Activated CD4-positive, alpha-beta T cell treated with anti-CD3 and anti-CD28 coated beads, Interleukin-2, amount 10 ng/mL, durations not matched to agents 24 days and 14 days (primary cell): ENCODE measurements at regions not wholly inside any gene's neighbourhood (a gene's known extent, or its start where the extent isn't known, plus 50 kb on each side); places are given as distances from the start of the nearest gene placed in this dataset.

Experiments used
- DNase-seq: peaks from one replicate; pipeline ENCODE4 v3.0.0; 2022
- H3K27ac Mint-ChIP-seq: one replicate; pipeline ENCODE4 v1.8.0; 2022; ENCODE audit warnings: mild to moderate bottlenecking, mixed read lengths
- H3K27me3 Mint-ChIP-seq: one replicate; pipeline ENCODE4 v1.8.0; 2022; ENCODE audit warnings: mixed read lengths
- H3K36me3 Mint-ChIP-seq: one replicate; pipeline ENCODE4 v1.8.0; 2022; ENCODE audit warnings: low read depth, mild to moderate bottlenecking, mixed read lengths
- H3K4me1 Mint-ChIP-seq: one replicate; pipeline ENCODE4 v1.8.0; 2021; ENCODE audit warnings: mixed read lengths
- H3K4me3 Mint-ChIP-seq: one replicate; pipeline ENCODE4 v1.8.0; 2022; ENCODE audit warnings: mild to moderate bottlenecking, moderate library complexity, mixed read lengths
- H3K9me3 Mint-ChIP-seq: one replicate; pipeline ENCODE4 v1.8.0; 2021; ENCODE audit warnings: mixed read lengths
- intact Hi-C: fragments of 100-400 bp; cut with micrococcal nuclease; formaldehyde crosslinking; loops from one replicate; pipeline ENCODE4 v1.15.1; 2023

DNA sequence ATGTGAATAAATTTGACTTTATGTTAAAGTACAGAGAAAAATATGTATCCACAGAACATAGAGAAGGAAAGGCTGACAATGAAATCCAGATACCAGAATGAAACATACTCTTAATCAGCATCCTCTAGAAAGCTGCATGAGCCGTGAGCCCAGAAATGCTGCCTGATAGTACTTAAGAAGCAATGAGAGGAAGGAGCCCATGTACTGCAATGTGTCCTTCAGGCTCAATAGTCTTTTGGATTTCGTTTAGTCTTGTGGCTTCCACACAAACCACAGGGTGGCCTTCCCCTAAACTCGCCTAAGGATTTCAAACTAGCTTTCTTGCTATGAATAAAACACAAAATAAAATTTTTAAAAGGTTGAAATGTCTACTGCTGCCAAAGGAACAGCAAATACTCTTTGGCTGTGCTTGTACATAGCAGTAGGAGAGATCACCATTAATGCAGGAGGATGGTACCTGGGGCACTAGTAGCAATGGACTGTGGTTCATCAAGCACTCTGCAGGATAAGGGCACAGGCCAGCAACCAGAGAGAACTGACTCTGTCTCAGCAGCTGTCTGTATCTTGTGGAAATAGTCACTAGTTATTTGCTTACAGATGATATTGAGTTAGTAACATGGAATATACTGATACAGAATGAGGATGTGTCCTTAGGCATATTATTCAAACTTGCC is 988.3 kb upstream of the LRFN5 start:
- Mint-ChIP-seq H3K36me3 (no peaks in the 10 kb centered on the region), H3K4me1 (no peaks in the 10 kb centered on the region), H3K4me3 (no peak overlapping the region), H3K27ac (no peak overlapping the region), H3K9me3 (no peaks in the 10 kb centered on the region), H3K27me3 (no peaks in the 10 kb centered on the region)
- DNase-seq, result no peak
- intact Hi-C loops, result no loop called here

DNA sequence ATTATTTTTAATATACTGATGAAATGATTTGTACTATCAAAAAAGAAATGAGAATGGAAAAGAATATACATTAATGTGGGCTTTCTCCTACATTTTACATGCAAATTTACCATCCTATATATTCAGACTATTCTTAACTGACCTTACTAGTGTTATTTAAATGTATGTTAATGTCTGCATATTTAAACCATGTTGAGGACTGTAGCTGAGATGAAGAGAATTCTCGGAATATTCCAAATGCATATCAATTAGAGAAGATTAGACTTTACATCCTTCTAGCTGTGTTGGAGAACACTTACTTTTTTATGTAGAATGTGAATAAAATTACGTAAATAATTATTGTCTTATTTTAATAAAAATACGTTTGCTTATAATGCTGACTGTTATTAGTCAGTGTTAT is 990.1 kb upstream of the LRFN5 start:
- no peaks in the 10 kb centered on the region for H3K9me3 Mint-ChIP-seq
- intact Hi-C loops, result no loop called here

DNA sequence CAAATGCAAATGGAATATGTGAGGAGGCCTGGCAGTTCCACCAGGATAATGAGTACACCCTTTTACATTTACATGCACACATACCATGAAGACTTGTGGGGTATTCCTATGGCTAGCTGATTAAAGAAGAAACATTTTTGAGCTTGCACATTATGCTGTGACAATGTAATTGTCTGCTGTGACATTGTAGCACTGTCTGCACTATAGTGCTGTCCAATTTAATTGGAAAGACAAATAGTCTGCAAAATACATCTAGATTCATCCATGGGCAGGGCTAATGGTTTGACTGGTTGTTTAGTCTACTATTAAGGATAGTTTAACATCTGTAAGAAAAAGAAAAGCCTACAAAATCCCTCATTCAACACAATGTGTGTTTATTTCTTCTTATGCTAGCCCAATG is 1005.6 kb upstream of the LRFN5 start:
- no peak overlapping the region for H3K4me3 Mint-ChIP-seq
- no peak for DNase-seq
- no peaks in the 10 kb centered on the region for H3K9me3 Mint-ChIP-seq
- H3K4me1 Mint-ChIP-seq, result no peaks in the 10 kb centered on the region
- H3K27me3 Mint-ChIP-seq, result no peaks in the 10 kb centered on the region
- no peak overlapping the region for H3K27ac Mint-ChIP-seq
- intact Hi-C loops, result no loop called here
- no peaks in the 10 kb centered on the region for H3K36me3 Mint-ChIP-seq

More for the DNA sequence above, 990.1 kb upstream of the LRFN5 start:
- Mint-ChIP-seq H3K4me1 (no peaks in the 10 kb centered on the region), H3K4me3 (no peak overlapping the region), H3K36me3 (no peaks in the 10 kb centered on the region), H3K27me3 (no peaks in the 10 kb centered on the region), H3K27ac (no peak overlapping the region)
- DNase-seq, result no peak

DNA sequence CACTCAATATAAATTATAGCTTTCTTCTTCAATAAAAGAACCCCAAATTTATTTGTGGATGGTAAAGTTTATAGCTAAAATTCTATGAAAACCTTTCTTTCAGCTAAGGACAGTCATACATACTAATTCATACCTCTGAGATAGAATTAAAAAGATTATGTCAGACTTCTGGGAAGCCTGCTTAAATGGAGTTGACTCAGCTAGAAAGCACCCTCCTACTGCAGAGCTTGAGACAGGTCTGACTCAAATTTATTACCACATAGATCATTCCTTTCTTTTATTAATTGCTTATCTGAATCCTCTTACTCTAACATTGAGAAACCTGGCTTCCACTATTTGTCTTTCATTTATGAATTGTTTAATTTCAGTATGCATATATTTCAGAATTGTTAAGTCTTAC is 1007.0 kb upstream of the LRFN5 start:
- H3K27ac Mint-ChIP-seq, result no peak overlapping the region
- H3K4me3 Mint-ChIP-seq, result no peak overlapping the region
- H3K4me1 Mint-ChIP-seq, result no peaks in the 10 kb centered on the region
- DNase-seq, result no peak
- H3K27me3 Mint-ChIP-seq, result no peaks in the 10 kb centered on the region
- H3K9me3 Mint-ChIP-seq, result no peaks in the 10 kb centered on the region
- intact Hi-C loops, result no loop called here
- H3K36me3 Mint-ChIP-seq, result no peaks in the 10 kb centered on the region

DNA sequence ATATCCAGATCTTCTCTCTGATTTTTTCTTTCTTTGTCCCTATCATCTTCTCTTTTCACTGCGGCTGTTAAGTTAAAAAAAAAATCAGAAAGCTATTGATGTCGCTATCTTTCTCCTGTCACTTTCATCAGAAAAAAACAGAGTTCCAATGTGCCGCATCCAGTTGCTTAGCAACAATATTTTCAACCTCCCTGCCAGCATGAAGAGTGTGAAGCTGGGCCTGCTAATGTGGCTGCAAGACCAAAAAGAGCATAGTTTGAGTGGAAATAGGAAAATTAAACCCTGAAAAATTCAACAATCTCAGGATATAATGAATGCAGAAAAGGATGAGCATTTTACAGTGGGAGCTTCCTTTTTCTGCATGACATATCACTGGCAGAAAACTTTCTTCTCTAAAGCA is 1025.4 kb upstream of the LRFN5 start:
- intact Hi-C loops, result no loop called here

DNA sequence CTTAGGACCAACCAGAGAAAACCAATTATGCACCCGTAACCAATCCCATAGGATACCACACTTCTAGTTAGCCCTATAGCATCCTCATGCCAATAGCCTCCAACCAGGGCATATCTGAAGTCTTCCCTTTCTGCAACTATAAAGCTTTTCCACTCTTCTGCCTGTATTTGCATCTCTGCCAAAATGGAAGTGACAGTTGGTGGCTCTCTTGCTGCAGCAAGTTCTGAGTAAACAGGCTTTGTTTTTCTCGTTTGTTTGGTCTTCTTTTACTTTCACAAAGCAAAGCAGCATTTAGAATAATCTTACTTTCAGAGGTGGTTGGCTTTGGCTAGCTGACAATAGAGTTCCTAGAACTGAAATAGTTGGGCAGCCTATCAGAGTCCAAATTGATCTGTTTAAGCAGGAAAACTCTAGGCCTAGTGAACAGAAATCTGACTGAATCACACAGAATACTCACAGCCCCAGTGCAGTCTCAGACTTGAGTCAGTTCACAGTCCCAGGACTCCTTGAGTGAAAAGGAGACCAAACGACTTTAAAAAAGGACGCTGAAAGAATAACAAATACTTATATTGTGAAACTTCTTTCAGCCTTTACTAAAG is 1029.7 kb upstream of the LRFN5 start:
- Mint-ChIP-seq H3K27me3 (no peaks in the 10 kb centered on the region), H3K27ac (no peak overlapping the region), H3K4me1 (no peaks in the 10 kb centered on the region), H3K4me3 (no peak overlapping the region), H3K36me3 (no peaks in the 10 kb centered on the region), H3K9me3 (peaks cover 4% of the 10 kb centered on the region)
- intact Hi-C loops, result no loop called here
- no peak for DNase-seq

More for the DNA sequence above, 1025.4 kb upstream of the LRFN5 start:
- Mint-ChIP-seq H3K9me3 (no peaks in the 10 kb centered on the region), H3K4me3 (no peak overlapping the region), H3K27ac (no peak overlapping the region), H3K4me1 (no peaks in the 10 kb centered on the region), H3K27me3 (no peaks in the 10 kb centered on the region), H3K36me3 (no peaks in the 10 kb centered on the region)
- no peak for DNase-seq

DNA sequence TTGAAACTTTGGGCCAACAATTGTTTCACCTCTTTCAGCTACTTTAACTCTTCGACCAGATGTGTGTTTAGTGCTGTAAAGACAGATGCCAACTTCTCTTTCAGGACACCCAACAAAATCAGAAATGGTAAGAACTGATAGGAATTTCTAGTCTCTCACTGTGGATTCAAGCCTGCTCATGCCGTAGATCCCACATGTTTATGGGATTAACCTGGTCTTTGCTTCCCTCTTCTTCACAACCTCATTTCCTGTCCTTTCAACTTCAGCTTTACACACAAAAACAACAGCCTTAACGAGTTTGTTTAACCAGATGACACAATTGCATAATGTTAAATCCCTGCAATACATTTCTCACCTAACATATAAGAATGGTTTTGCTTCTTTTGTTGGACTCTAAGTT is 1031.9 kb upstream of the LRFN5 start:
- H3K9me3 Mint-ChIP-seq, result peaks cover 4% of the 10 kb centered on the region
- no peak overlapping the region for H3K4me3 Mint-ChIP-seq
- intact Hi-C loops, result no loop called here
- no peaks in the 10 kb centered on the region for H3K4me1 Mint-ChIP-seq
- H3K27me3 Mint-ChIP-seq, result no peaks in the 10 kb centered on the region
- H3K36me3 Mint-ChIP-seq, result no peaks in the 10 kb centered on the region
- DNase-seq, result no peak
- H3K27ac Mint-ChIP-seq, result no peak overlapping the region

DNA sequence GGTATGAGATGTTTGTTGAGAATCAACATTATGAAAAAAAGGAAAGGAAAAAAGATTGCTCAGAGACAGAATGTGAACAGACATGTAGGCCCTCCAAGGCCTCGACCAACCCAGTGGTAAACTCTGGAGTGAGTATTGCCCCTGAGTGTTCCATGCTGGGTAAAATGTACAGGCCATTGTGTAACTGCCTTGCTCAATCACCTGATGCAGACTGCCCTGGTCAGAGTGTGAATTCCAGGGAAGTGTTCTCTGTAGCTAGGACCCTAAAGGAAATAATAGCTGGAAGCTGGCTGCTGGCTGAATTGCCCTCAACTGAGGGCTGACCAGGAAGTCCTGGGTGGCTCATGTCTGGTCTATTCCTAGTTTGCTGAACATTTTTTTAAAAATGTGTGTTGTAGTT is 1081.4 kb upstream of the LRFN5 start:
- Mint-ChIP-seq H3K9me3 (peaks cover 2% of the 10 kb centered on the region), H3K27ac (no peak overlapping the region), H3K4me1 (no peaks in the 10 kb centered on the region), H3K4me3 (no peak overlapping the region), H3K36me3 (no peaks in the 10 kb centered on the region), H3K27me3 (no peaks in the 10 kb centered on the region)
- intact Hi-C loops, result no loop called here
- DNase-seq, result no peak

DNA sequence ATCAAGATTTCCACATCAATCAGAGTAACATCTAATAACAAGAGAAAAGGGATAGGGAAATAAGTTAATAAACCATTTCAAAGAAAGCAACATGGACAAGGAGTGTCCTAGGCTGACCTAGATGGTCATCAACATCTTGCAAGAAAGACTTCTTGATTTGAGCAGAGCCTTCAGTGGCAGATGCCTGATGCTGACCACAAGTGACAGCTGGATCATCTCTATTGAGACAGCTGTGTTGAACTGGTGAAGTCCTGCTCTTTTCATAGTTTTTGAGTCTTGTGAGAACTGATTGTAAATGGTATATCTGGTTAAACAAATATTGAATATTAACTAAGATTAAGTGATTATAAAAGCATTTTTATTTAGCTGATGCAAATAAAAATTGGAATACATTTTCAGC is 1083.6 kb upstream of the LRFN5 start:
- Mint-ChIP-seq H3K27me3 (no peaks in the 10 kb centered on the region), H3K4me1 (no peaks in the 10 kb centered on the region)
- intact Hi-C loops, result no loop called here

DNA sequence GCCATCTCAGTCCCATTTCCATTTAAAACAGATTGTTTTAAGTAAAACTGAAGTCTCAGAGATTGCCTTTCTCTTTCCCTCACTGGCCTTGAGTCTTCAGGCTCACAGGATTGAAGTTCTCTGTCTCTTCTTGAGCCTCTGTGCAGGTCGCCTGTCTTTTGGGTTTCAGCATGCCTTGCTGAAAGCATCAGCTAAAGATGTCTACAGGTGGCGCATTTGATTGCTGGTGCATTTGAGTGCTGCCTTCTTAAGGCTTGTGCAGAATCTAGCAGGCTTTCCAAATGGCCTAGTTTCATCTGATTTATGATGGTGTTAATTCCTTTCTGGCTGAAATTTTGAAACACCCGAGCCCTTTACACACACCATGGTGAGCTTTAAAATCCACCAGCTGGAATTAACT is 1062.2 kb upstream of the FBXO33 start:
- Mint-ChIP-seq H3K9me3 (no peaks in the 10 kb centered on the region), H3K4me1 (no peaks in the 10 kb centered on the region), H3K36me3 (no peaks in the 10 kb centered on the region), H3K27me3 (no peaks in the 10 kb centered on the region), H3K4me3 (no peak overlapping the region), H3K27ac (no peak overlapping the region)
- DNase-seq, result no peak
- intact Hi-C loops, result no loop called here

More for the DNA sequence above, 1083.6 kb upstream of the LRFN5 start:
- Mint-ChIP-seq H3K36me3 (no peaks in the 10 kb centered on the region), H3K27ac (no peak overlapping the region), H3K9me3 (peaks cover 2% of the 10 kb centered on the region), H3K4me3 (no peak overlapping the region)
- DNase-seq, result no peak

DNA sequence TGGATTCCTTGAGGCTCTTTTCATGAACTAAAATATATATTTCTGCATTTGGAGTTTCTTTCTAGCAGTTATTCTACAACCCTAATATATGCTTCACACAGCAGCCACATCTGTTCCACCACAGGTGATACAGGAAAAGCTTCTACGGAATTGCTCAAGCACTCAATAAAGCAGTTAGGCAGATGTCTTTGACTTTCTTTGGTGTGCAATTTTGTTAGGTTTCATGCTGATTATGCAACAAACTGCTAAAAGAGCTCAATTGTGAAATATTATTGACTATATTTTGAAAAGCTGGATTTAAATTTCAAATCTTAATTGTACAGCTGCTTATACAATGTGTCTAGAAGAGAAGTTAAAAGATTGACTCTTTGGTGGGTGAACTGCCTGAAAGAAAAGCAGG is 1055.6 kb upstream of the FBXO33 start:
- H3K27me3 Mint-ChIP-seq, result no peaks in the 10 kb centered on the region
- no peaks in the 10 kb centered on the region for H3K36me3 Mint-ChIP-seq
- H3K4me3 Mint-ChIP-seq, result no peak overlapping the region
- intact Hi-C loops, result no loop called here
- no peaks in the 10 kb centered on the region for H3K4me1 Mint-ChIP-seq
- no peak for DNase-seq
- no peaks in the 10 kb centered on the region for H3K9me3 Mint-ChIP-seq
- H3K27ac Mint-ChIP-seq, result no peak overlapping the region

DNA sequence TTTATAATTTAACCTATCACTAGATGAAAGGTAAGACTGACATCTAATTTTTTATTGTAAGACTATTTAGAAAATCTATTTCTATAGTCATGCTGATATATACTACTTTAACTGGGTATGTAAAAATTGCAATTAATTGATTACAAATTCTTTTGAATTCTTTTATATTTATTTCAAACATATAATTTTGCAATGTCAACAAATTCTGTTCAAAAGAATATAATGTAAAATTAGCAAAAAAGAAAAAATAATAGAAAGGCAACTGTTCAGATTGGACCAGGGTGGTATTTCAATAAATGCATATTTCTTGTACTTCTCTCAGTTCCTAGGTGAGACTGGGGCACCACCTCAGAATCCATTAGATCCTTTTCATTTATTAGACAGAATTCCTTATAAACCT is 1053.5 kb upstream of the FBXO33 start:
- no peaks in the 10 kb centered on the region for H3K4me1 Mint-ChIP-seq
- H3K27ac Mint-ChIP-seq, result no peak overlapping the region
- no peak for DNase-seq
- no peaks in the 10 kb centered on the region for H3K27me3 Mint-ChIP-seq
- H3K4me3 Mint-ChIP-seq, result no peak overlapping the region
- H3K9me3 Mint-ChIP-seq, result no peaks in the 10 kb centered on the region
- H3K36me3 Mint-ChIP-seq, result no peaks in the 10 kb centered on the region
- intact Hi-C loops, result no loop called here

DNA sequence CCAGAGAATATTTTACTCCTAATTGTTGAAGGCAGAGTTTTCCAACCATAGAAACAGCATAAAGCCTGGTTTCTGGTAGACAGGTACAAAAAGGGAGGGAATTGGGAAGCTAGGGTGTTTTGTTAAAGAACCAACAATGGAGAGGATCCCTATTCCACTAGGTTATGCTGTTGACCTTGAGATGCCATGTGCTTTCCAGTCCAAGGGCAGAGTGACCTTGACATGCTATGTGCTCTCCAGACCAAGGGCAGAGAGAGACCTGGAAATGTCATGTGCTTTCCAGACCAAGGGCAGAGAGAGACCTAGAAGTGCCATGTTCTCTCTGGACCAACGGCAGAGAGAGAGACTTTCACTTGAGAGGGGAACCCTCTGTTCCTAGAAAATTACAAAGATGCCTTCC is 1043.8 kb upstream of the FBXO33 start:
- no peak for DNase-seq
- intact Hi-C loops, result no loop called here
- H3K36me3 Mint-ChIP-seq, result no peaks in the 10 kb centered on the region
- no peaks in the 10 kb centered on the region for H3K4me1 Mint-ChIP-seq
- H3K9me3 Mint-ChIP-seq, result peaks cover 25% of the 10 kb centered on the region
- no peak overlapping the region for H3K27ac Mint-ChIP-seq
- no peaks in the 10 kb centered on the region for H3K27me3 Mint-ChIP-seq
- no peak overlapping the region for H3K4me3 Mint-ChIP-seq

DNA sequence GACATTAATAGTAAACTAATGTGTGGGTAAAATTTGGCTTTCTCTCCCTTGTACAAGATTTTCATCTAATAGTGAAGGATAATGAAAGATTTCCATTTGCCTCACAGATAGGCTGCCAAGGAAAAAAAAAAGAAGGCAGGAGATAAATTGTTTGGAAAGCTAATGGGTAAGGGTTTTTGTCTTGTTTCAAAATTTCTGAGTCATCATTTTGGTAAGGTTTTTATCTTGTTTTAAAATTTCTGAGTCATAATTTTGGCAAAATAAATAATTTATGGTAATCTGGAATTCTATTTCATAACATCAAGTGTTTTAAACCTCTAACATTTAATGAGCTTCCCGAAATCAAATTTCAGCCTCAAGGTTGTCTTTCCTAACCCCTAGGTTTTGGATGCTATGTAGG is 1035.7 kb upstream of the FBXO33 start:
- H3K27me3 Mint-ChIP-seq, result no peaks in the 10 kb centered on the region
- no peaks in the 10 kb centered on the region for H3K36me3 Mint-ChIP-seq

DNA sequence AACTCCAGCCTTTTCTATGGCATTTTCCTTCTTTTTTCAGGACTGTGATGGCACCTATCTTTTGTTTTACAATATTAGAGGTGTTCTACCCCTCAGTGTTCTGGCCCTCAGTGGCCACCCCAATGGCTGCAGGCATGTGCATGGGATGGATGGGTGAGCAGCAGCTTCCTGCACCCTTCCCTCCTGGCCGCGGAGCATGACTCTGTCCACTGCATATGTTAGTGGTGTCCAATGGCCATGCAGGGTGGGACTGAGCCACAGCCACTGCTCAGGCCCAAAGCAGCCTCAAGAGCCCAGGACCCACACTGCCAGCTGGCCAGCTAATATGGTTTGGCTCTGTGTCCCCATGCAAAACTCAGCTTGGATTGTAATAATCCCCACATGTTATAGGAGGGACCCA is 1032.3 kb upstream of the FBXO33 start:
- DNase-seq, result no peak
- H3K4me1 Mint-ChIP-seq, result no peaks in the 10 kb centered on the region
- no peaks in the 10 kb centered on the region for H3K9me3 Mint-ChIP-seq
- no peaks in the 10 kb centered on the region for H3K36me3 Mint-ChIP-seq
- intact Hi-C loops, result no loop called here
- no peaks in the 10 kb centered on the region for H3K27me3 Mint-ChIP-seq
- H3K27ac Mint-ChIP-seq, result no peak overlapping the region
- H3K4me3 Mint-ChIP-seq, result no peak overlapping the region

More for the DNA sequence above, 1035.7 kb upstream of the FBXO33 start:
- Mint-ChIP-seq H3K4me1 (no peaks in the 10 kb centered on the region), H3K4me3 (no peak overlapping the region), H3K27ac (no peak overlapping the region), H3K9me3 (peaks cover 10% of the 10 kb centered on the region)
- intact Hi-C loops, result no loop called here
- no peak for DNase-seq
